COR-L47 (cell line): ENCODE measurements at regions not wholly inside any gene's neighbourhood (a gene's known extent, or its start where the extent isn't known, plus 50 kb on each side); places are given as distances from the start of the nearest gene placed in this dataset.

Experiments
- DNase-seq: peaks from one replicate; lab custom pipeline; 2025; lab: John Stamatoyannopoulos, UW

GRCh38 chr18:22625406-22625805, 207.7 kb upstream of the CTAGE1 start:
- DNase-seq, result no peak

GRCh38 chr18:22626771-22627170, 209.1 kb upstream of the CTAGE1 start:
- DNase-seq, result no peak

- DNase-seq, result no peak
Observed at GRCh38 chr18:22627506-22627905, 209.8 kb upstream of the CTAGE1 start.

GRCh38 chr18:22628795-22629510, 211.2 kb upstream of the CTAGE1 start:
- DNase-seq, result no peak

- no peak for DNase-seq
Observed at GRCh38 chr18:22630980-22631379, 213.3 kb upstream of the CTAGE1 start.

GRCh38 chr18:22632191-22632590, 214.5 kb upstream of the CTAGE1 start:
- DNase-seq, result no peak

GRCh38 chr18:22634464-22634863, 216.7 kb upstream of the CTAGE1 start:
- no peak for DNase-seq

- DNase-seq, result no peak
Observed at GRCh38 chr18:22637787-22638186, 220.1 kb upstream of the CTAGE1 start.

GRCh38 chr18:22639026-22639463, 221.3 kb upstream of the CTAGE1 start:
- DNase-seq, result no peak

GRCh38 chr18:22639561-22639960, 221.8 kb upstream of the CTAGE1 start:
- no peak for DNase-seq

- DNase-seq, result no peak
Observed at GRCh38 chr18:22640281-22640842, 222.6 kb upstream of the CTAGE1 start.

- DNase-seq, result no peak
Observed at GRCh38 chr18:22641958-22642357, 224.2 kb upstream of the CTAGE1 start.

GRCh38 chr18:22643731-22644130, 226.0 kb upstream of the CTAGE1 start:
- no peak for DNase-seq

- DNase-seq, result no peak
Observed at GRCh38 chr18:22650247-22650646, 232.5 kb upstream of the CTAGE1 start.

GRCh38 chr18:22657619-22658018, 239.9 kb upstream of the CTAGE1 start:
- DNase-seq, result no peak

GRCh38 chr18:22658318-22658717, 240.6 kb upstream of the CTAGE1 start:
- no peak for DNase-seq

GRCh38 chr18:22663378-22663777, 245.7 kb upstream of the CTAGE1 start:
- no peak for DNase-seq

- no peak for DNase-seq
Observed at GRCh38 chr18:22666411-22666940, 248.8 kb upstream of the CTAGE1 start.

- DNase-seq, result no peak
Observed at GRCh38 chr18:22667156-22667555, 249.4 kb upstream of the CTAGE1 start.

- no peak for DNase-seq
Observed at GRCh38 chr18:22667616-22668422, 250.1 kb upstream of the CTAGE1 start.

GRCh38 chr18:22668496-22668895, 250.8 kb upstream of the CTAGE1 start:
- no peak for DNase-seq

- DNase-seq, result no peak
Observed at GRCh38 chr18:22670914-22671313, 253.2 kb upstream of the CTAGE1 start.
